H1 (cell line): ENCODE measurements at regions not wholly inside any gene's neighbourhood (a gene's known extent, or its start where the extent isn't known, plus 50 kb on each side); places are given as distances from the start of the nearest gene placed in this dataset.

Experiments used
- CTCF ChIA-PET: fragments of 300-600 bp; sonication (Branson Sonifier 250); formaldehyde crosslinking; loops from one replicate; lab custom pipeline; 2021; ENCODE audit not compliant: partially characterized antibody; lab: Charles Lee
- POLR2A ChIA-PET: fragments of 300-600 bp; sonication (Branson Sonifier 250); formaldehyde crosslinking; loops from one replicate; lab custom pipeline; 2021; ENCODE audit warnings: inconsistent platforms; ENCODE audit not compliant: partially characterized antibody; lab: Charles Lee
- DNase-seq, 2 experiments: peaks; one replicate each; pipeline versions ENCODE4 v3.0.0 to v3.0.0-alpha.2; 2010 to 2022; ENCODE audit warnings: low spot score in 2 of 2, low read depth in 1 of 2, mixed read lengths in 1 of 2
- FAIRE-seq: peaks from 2 replicates; lab custom pipeline; 2011; peaks lifted over from hg19 to GRCh38; lab: Jason Lieb, UNC
- H2AFZ ChIP-seq: 2 replicates; pipeline ENCODE4 v1.8.1; 2012; ENCODE audit warnings: low read length, inconsistent platforms
- H2AK5ac ChIP-seq: 2 replicates; pipeline ENCODE4 v1.6.1; 2013; ENCODE audit warnings: low read depth, low read length
- H2BK120ac ChIP-seq: replicated peaks from 2 replicates; pipeline ENCODE3; 2013; ENCODE audit warnings: low read depth, low read length, inconsistent platforms
- H2BK12ac ChIP-seq: 2 replicates; pipeline ENCODE4 v1.6.1; 2013; ENCODE audit warnings: low read depth, low read length
- H2BK15ac ChIP-seq: 2 replicates; pipeline ENCODE4 v1.6.1; 2013; ENCODE audit warnings: low read length
- H2BK20ac ChIP-seq: 2 replicates; pipeline ENCODE4 v1.6.1; 2013; ENCODE audit warnings: low read length
- H2BK5ac ChIP-seq: 2 replicates; pipeline ENCODE4 v1.6.1; 2013; ENCODE audit warnings: low read depth, low read length
- H3K14ac ChIP-seq: 2 replicates; pipeline ENCODE4 v1.6.1; 2013; ENCODE audit warnings: inconsistent platforms; ENCODE audit not compliant: insufficient read length
- H3K18ac ChIP-seq: 2 replicates; pipeline ENCODE4 v1.6.1; 2013; ENCODE audit warnings: low read length; ENCODE audit errors: extremely low read depth
- H3K23ac ChIP-seq: 2 replicates; pipeline ENCODE4 v1.6.1; 2013; ENCODE audit warnings: inconsistent platforms; ENCODE audit not compliant: insufficient read length
- H3K23me2 ChIP-seq: 2 replicates; pipeline ENCODE4 v1.6.1; 2013; ENCODE audit warnings: low read depth, low read length
- H3K27ac ChIP-seq: 2 replicates; pipeline ENCODE4 v1.6.1; 2011; ENCODE audit warnings: low read depth, low read length, inconsistent platforms
- H3K27me3 ChIP-seq, 4 experiments: replicated peaks in 1 of 4; 1 replicate in 1 of 4; 2 replicates in 3 of 4; pipeline versions ENCODE4 v1.6.1 to v1.8.1; 2011 to 2013; ENCODE audit warnings: low read length in 3 of 4, mild to moderate bottlenecking in 3 of 4, inconsistent platforms in 2 of 4, mixed read lengths in 2 of 4, moderate library complexity in 1 of 4; ENCODE audit not compliant: control insufficient read depth in 3 of 4, insufficient read depth in 3 of 4; ENCODE audit errors: extremely low read depth in 1 of 4
- H3K36me3 ChIP-seq, 4 experiments: 2 replicates each; pipeline versions ENCODE4 v1.6.1 to v1.8.1; 2011 to 2013; ENCODE audit warnings: mild to moderate bottlenecking in 4 of 4, low read length in 3 of 4, moderate library complexity in 2 of 4, control low read depth in 1 of 4, inconsistent platforms in 1 of 4; ENCODE audit not compliant: insufficient read depth in 4 of 4, control insufficient read depth in 2 of 4
- H3K4ac ChIP-seq: replicated peaks from 2 replicates; pipeline ENCODE3; 2013; ENCODE audit warnings: low read length, low read depth, mixed read lengths, inconsistent platforms; ENCODE audit not compliant: insufficient read length
- H3K4me1 ChIP-seq, 4 experiments: replicated peaks in 1 of 4; 1 replicate in 1 of 4; 2 replicates in 3 of 4; pipeline versions ENCODE4 v1.6.1 to v1.8.1; 2011 to 2013; ENCODE audit warnings: low read length in 3 of 4, inconsistent platforms in 2 of 4, mixed read lengths in 1 of 4; ENCODE audit not compliant: insufficient read depth in 4 of 4, control insufficient read depth in 3 of 4
- H3K4me2 ChIP-seq, 2 experiments: 2 replicates each; pipeline versions ENCODE4 v1.6.1 to v1.8.1; 2011 to 2013; ENCODE audit warnings: low read depth in 2 of 2, low read length in 2 of 2, control low read depth in 1 of 2, inconsistent platforms in 1 of 2, mild to moderate bottlenecking in 1 of 2; ENCODE audit not compliant: insufficient read depth in 1 of 2
- H3K4me3 ChIP-seq, 4 experiments: fragments of 200-600, 300-600 bp in 1 of 4; sonication (generic), shearing (Covaris generic), sonication (Bioruptor Twin) in 1 of 4; 2 replicates each; pipeline versions ENCODE4 v1.5.1 to v1.8.1; 2011 to 2016; ENCODE audit warnings: low read length in 4 of 4, low read depth in 3 of 4, control low read depth in 2 of 4, inconsistent platforms in 2 of 4, mild to moderate bottlenecking in 2 of 4, mixed read lengths in 1 of 4, moderate library complexity in 1 of 4; ENCODE audit not compliant: insufficient read depth in 2 of 4; ENCODE audit errors: extremely low read depth in 1 of 4
- H3K56ac ChIP-seq: replicated peaks from 2 replicates; pipeline ENCODE3; 2013; ENCODE audit warnings: low read depth, mild to moderate bottlenecking, mixed read lengths, low read length, inconsistent platforms; ENCODE audit not compliant: insufficient read length
- H3K79me1 ChIP-seq: 2 replicates; pipeline ENCODE4 v1.6.1; 2013; ENCODE audit warnings: low read depth, low read length, control low read depth
- H3K79me2 ChIP-seq, 2 experiments: 2 replicates each; pipeline versions ENCODE4 v1.6.1 to v1.8.1; 2012 to 2013; ENCODE audit warnings: low read length in 2 of 2, mild to moderate bottlenecking in 2 of 2, inconsistent platforms in 1 of 2; ENCODE audit not compliant: insufficient read depth in 2 of 2, control insufficient read depth in 1 of 2
- H3K9ac ChIP-seq, 4 experiments: replicated peaks in 1 of 4; 1 replicate in 1 of 4; 2 replicates in 3 of 4; pipeline versions ENCODE4 v1.6.1 to v1.8.1; 2011 to 2013; ENCODE audit warnings: low read depth in 3 of 4, low read length in 3 of 4, control low read depth in 2 of 4, mild to moderate bottlenecking in 2 of 4, moderate library complexity in 2 of 4, inconsistent platforms in 1 of 4; ENCODE audit errors: extremely low read depth in 1 of 4
- H3K9me3 ChIP-seq, 2 experiments: 2 replicates each; pipeline versions ENCODE4 v1.6.1 to v1.8.1; 2012 to 2013; ENCODE audit warnings: mild to moderate bottlenecking in 2 of 2, moderate library complexity in 2 of 2, control low read depth in 1 of 2, inconsistent platforms in 1 of 2, low read depth in 1 of 2, low read length in 1 of 2, mixed read lengths in 1 of 2; ENCODE audit not compliant: insufficient read depth in 2 of 2
- H4K20me1 ChIP-seq, 2 experiments: replicated peaks in 1 of 2; 2 replicates each; pipeline versions ENCODE3 to v1.8.1; 2011 to 2013; ENCODE audit warnings: inconsistent platforms in 2 of 2, low read length in 2 of 2, mild to moderate bottlenecking in 1 of 2; ENCODE audit not compliant: insufficient read depth in 2 of 2, control insufficient read depth in 1 of 2
- H4K5ac ChIP-seq: 2 replicates; pipeline ENCODE4 v1.6.1; 2013; ENCODE audit warnings: low read length, low read depth, mixed read lengths, inconsistent platforms; ENCODE audit not compliant: insufficient read length
- H4K8ac ChIP-seq: 2 replicates; pipeline ENCODE4 v1.8.0; 2013; ENCODE audit warnings: mild to moderate bottlenecking, moderate library complexity, low read length, inconsistent platforms; ENCODE audit not compliant: insufficient read depth; ENCODE audit errors: extremely low read depth
- H4K91ac ChIP-seq: replicated peaks from 2 replicates; pipeline ENCODE3; 2013; ENCODE audit warnings: low read length, mixed read lengths, inconsistent platforms; ENCODE audit not compliant: insufficient read length
- EP300 ChIP-seq, 2 experiments: IDR thresholded peaks; 1 replicate in 1 of 2; 2 replicates in 1 of 2; pipeline ENCODE4 v1.6.1; 2011 to 2012; ENCODE audit warnings: low read depth in 2 of 2, low read length in 2 of 2, mild to moderate bottlenecking in 2 of 2, borderline replicate concordance in 1 of 2, inconsistent platforms in 1 of 2, moderate library complexity in 1 of 2
- HDAC6 ChIP-seq: IDR thresholded peaks from one replicate; pipeline ENCODE4 v1.7.1; 2012; ENCODE audit warnings: low read depth, mild to moderate bottlenecking, inconsistent platforms, low read length, moderate library complexity
- SIX5 ChIP-seq: IDR thresholded peaks from 2 replicates; pipeline ENCODE4 v1.6.1; 2011; ENCODE audit warnings: mild to moderate bottlenecking, low read depth, low read length

- Histone ChIP-seq H3K18ac (no peak overlapping the region), H3K79me2 (no peaks in the 10 kb centered on the region), H3K27ac (no peak overlapping the region)
- TF ChIP-seq SIX5 (no peak), HDAC6 (no peak), EP300 (IDR thresholded peaks at IDR 0.05; ENCODE audit: borderline replicate concordance in 1 of 2, low read depth in 2 of 2, low read length in 2 of 2) (no peak)
- TF ChIP-seq, all 59 proteins: peak for 0
- no peak overlapping the region for H4K91ac ChIP-seq
- no peak overlapping the region for H3K9ac ChIP-seq
- no peaks in the 10 kb centered on the region for H4K20me1 ChIP-seq
- H4K8ac ChIP-seq = no peak overlapping the region
- H2AFZ ChIP-seq = no peak overlapping the region
- H3K56ac ChIP-seq = no peak overlapping the region
- no peak overlapping the region for H3K4me3 ChIP-seq
- no peak overlapping the region for H3K23ac ChIP-seq
- DNase-seq (no peak), FAIRE-seq (no peak)
- no peak overlapping the region for H3K4ac ChIP-seq
- no peaks in the 10 kb centered on the region for H3K27me3 ChIP-seq
- no peak overlapping the region for H2AK5ac ChIP-seq
- H3K4me2 ChIP-seq = no peak overlapping the region
- no peaks in the 10 kb centered on the region for H3K36me3 ChIP-seq
- H3K9me3 ChIP-seq = peaks cover 6 to 11% of the 10 kb centered on the region in 2 experiments; a peak in 2 of 4 replicates
- ChIA-PET CTCF (interaction anchor here (0.6 to 0.7 kb wide), 2 partner anchors 44 to 1691 kb away, joined by 3 read pairs; no protein-coding TSS in a partner anchor), POLR2A (no interaction called here)
- no peak overlapping the region for H2BK15ac ChIP-seq
- H2BK20ac ChIP-seq = no peak overlapping the region
- no peak overlapping the region for H2BK5ac ChIP-seq
- no peak overlapping the region for H2BK120ac ChIP-seq
- H3K14ac ChIP-seq = no peak overlapping the region
- no peaks in the 10 kb centered on the region for H3K23me2 ChIP-seq
- H3K79me1 ChIP-seq = no peaks in the 10 kb centered on the region
- H4K5ac ChIP-seq = no peak overlapping the region
- H3K4me1 ChIP-seq = no peaks in the 10 kb centered on the region
- H2BK12ac ChIP-seq = no peak overlapping the region
Observed at GRCh38 chr2:51379997-51380396, 348.1 kb upstream of the NRXN1 start.
